Glutamatergic neuron (in vitro differentiated cells): ENCODE measurements at regions not wholly inside any gene's neighbourhood (a gene's known extent, or its start where the extent isn't known, plus 50 kb on each side); places are given as distances from the start of the nearest gene placed in this dataset.

Experiments used
- DNase-seq: peaks from one replicate; pipeline ENCODE4 v3.0.0; 2022
- H3K27ac Mint-ChIP-seq: one replicate; pipeline ENCODE4 v1.8.0; 2020; ENCODE audit warnings: mild to moderate bottlenecking, mixed read lengths, inconsistent platforms; ENCODE audit not compliant: unreplicated experiment
- H3K27me3 Mint-ChIP-seq: one replicate; pipeline ENCODE4 v1.8.0; 2020; ENCODE audit warnings: mild to moderate bottlenecking, moderate library complexity, mixed read lengths, inconsistent platforms; ENCODE audit not compliant: unreplicated experiment
- H3K36me3 Mint-ChIP-seq: one replicate; pipeline ENCODE4 v1.8.0; 2020; ENCODE audit warnings: mild to moderate bottlenecking, mixed read lengths, inconsistent platforms; ENCODE audit not compliant: unreplicated experiment
- H3K4me1 Mint-ChIP-seq: one replicate; pipeline ENCODE4 v1.8.0; 2020; ENCODE audit warnings: mild to moderate bottlenecking, low read depth, mixed read lengths, inconsistent platforms; ENCODE audit not compliant: unreplicated experiment
- H3K4me3 Mint-ChIP-seq: one replicate; pipeline ENCODE4 v1.8.0; 2020; ENCODE audit warnings: mild to moderate bottlenecking, mixed read lengths, inconsistent platforms; ENCODE audit not compliant: unreplicated experiment
- H3K9me3 Mint-ChIP-seq: one replicate; pipeline ENCODE4 v1.8.0; 2020; ENCODE audit warnings: mild to moderate bottlenecking, moderate library complexity, mixed read lengths, inconsistent platforms; ENCODE audit not compliant: unreplicated experiment
- TF ChIP-seq, protein P1 (sequence below): fragments of 200-600 bp; sonication (generic); IDR thresholded peaks from one replicate; pipeline ENCODE4 v1.5.0; 2021; ENCODE audit not compliant: partially characterized antibody, unreplicated experiment

DNA sequence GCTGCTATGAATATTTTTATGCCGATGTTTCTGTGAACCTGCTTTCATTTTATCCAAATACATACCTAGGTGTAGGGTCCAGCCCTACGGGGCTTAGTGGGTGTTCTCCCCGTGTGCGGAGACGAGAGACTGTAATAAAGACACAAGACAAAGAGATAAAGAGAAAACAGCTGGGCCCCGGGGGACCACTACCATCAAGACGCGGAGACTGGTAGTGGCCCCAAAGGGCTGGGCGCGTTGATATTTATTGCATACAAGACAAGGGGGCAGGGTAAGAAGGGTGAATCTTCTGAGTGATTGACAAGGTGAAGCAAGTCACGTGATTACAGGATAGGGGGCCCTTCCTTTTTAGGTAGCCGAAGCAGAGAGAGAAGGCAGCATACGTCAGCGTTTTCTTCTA lies 920.1 kb downstream of the BRD1 start:
- Mint-ChIP-seq H3K36me3 (peaks cover 19% of the 10 kb centered on the region), H3K4me3 (no peak overlapping the region), H3K4me1 (no peaks in the 10 kb centered on the region), H3K9me3 (peaks cover 25% of the 10 kb centered on the region), H3K27me3 (no peaks in the 10 kb centered on the region), H3K27ac (no peak overlapping the region)
- no peak for DNase-seq
- TF ChIP-seq, protein P1, sequence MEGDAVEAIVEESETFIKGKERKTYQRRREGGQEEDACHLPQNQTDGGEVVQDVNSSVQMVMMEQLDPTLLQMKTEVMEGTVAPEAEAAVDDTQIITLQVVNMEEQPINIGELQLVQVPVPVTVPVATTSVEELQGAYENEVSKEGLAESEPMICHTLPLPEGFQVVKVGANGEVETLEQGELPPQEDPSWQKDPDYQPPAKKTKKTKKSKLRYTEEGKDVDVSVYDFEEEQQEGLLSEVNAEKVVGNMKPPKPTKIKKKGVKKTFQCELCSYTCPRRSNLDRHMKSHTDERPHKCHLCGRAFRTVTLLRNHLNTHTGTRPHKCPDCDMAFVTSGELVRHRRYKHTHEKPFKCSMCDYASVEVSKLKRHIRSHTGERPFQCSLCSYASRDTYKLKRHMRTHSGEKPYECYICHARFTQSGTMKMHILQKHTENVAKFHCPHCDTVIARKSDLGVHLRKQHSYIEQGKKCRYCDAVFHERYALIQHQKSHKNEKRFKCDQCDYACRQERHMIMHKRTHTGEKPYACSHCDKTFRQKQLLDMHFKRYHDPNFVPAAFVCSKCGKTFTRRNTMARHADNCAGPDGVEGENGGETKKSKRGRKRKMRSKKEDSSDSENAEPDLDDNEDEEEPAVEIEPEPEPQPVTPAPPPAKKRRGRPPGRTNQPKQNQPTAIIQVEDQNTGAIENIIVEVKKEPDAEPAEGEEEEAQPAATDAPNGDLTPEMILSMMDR, result no peak

DNA sequence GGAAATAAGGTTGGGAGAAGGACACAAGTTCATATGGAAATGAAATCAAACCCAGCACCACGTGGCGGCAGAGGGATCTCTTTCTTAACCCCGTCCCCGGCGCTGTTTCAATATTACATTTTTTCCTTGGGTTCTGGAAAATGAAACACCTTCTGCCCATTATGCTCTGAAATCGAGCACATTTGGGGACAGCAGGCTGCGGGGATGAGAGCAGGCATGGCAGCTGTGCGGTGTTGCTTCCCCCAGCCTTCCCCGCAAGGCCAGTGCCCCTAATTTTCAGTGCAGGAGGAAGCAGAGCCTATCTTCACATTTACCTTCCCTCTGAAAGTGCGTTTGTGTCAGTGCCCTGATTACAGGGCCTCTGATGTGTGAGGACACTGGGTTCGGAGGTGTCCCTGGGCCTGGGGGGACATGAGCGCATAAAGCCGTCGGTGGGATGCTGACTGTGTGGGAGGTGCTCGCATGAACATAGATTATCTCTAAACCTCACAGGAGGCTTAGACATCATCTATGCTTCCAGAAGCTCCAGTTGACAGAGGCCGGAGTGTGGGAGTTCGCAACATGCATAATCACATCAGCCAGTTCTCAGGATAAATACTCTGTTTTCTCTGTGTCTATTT lies 921.3 kb downstream of the BRD1 start:
- Mint-ChIP-seq H3K9me3 (peaks cover 26% of the 10 kb centered on the region), H3K27ac (no peak overlapping the region), H3K36me3 (peaks cover 15% of the 10 kb centered on the region), H3K4me3 (no peak overlapping the region), H3K27me3 (no peaks in the 10 kb centered on the region), H3K4me1 (no peaks in the 10 kb centered on the region)
- TF ChIP-seq, protein P1, result no peak
- DNase-seq, result no peak

DNA sequence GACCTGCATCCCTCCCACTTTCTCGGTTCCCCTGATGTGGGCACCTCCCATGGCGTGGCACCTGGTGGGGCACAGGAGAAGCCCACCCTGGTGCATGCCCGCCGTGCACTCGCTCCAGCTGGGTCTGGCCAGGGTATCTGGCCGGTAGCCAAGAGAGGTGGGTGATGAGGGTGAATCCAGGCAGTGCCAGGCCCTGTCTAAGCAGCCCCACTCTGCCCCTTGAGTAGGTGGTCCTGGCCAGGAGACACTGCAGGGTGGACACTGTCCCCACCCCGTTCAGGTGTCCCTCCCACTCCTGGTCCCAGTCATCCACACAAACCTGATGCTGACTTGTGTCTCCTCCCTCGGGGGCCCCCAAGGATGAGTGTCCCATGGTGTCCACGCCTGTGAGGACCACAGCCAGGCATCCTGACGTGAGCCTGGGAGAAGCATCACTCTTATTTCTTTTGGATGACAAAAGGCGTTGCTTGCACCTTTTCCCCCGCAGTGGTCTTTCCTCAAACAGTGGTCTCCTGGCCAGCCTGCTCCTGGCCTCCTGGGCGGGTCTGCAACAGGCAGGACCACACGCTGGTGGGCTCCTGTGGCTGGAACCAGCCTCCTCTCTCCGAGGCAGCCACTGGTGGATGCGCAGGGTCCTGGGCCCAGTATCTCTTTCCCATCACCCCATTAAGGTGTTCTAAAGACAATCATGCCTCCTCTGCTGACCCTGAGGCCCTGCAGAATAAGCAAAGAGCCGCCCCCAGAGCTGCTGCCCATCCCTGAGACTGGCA lies 922.3 kb downstream of the BRD1 start:
- H3K36me3 Mint-ChIP-seq, result peaks cover 15% of the 10 kb centered on the region
- H3K9me3 Mint-ChIP-seq, result peaks cover 26% of the 10 kb centered on the region
- DNase-seq, result no peak
- H3K27me3 Mint-ChIP-seq, result no peaks in the 10 kb centered on the region
- no peak overlapping the region for H3K4me3 Mint-ChIP-seq
- no peaks in the 10 kb centered on the region for H3K4me1 Mint-ChIP-seq
- no peak overlapping the region for H3K27ac Mint-ChIP-seq
- TF ChIP-seq, protein P1, result no peak

DNA sequence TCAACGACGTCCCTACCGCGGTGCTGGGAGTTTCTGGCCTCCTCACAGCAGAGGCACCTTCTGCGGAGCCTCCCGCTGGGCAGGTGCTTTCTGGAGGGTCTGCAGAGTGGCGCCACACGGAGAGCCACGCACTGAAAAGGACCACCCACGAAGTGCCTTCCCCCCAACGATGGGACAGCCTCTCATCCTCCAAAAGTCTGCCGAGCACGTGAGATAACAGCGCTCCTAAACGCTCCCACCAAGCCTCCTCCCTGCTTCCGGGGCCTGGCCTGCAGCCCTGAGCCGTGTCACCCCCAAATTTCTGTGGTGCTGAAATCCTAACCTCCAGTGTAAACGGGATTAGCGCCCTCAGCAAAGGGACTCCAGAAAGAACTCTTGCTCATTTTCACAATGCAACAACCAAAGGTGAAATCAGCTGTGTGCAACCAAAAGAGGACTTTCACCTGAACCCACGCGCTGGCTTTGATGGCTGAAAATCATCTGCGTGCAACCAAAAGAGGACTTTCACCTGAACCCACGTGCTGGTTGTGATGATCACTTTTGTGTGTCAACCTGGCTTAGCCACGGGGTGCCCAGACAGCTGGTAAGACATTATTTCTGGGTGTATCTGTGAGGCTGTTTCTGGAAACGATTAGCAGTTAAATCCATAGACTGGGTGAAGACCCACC lies 924.6 kb downstream of the BRD1 start:
- TF ChIP-seq, protein P1, result no peak
- Mint-ChIP-seq H3K9me3 (peaks cover 31% of the 10 kb centered on the region), H3K27ac (no peak overlapping the region), H3K4me1 (no peaks in the 10 kb centered on the region), H3K36me3 (peaks cover 15% of the 10 kb centered on the region), H3K27me3 (no peaks in the 10 kb centered on the region), H3K4me3 (no peak overlapping the region)
- no peak for DNase-seq
